GM12865 (cell line): ENCODE measurements at regions not wholly inside any gene's neighbourhood (a gene's known extent, or its start where the extent isn't known, plus 50 kb on each side); places are given as distances from the start of the nearest gene placed in this dataset.

Experiments
- DNase-seq: peaks from one replicate; pipeline ENCODE4 v3.0.0; 2010; ENCODE audit warnings: low read depth
- H3K4me3 ChIP-seq: 2 replicates; pipeline ENCODE4 v1.5.1; 2011; ENCODE audit warnings: mild to moderate bottlenecking, low read depth, low read length, control low read depth
- TF ChIP-seq, protein P1 (sequence below): IDR thresholded peaks from 2 replicates; pipeline ENCODE4 v1.5.1; 2011; ENCODE audit warnings: low read length, control low read depth, low read depth, inconsistent platforms; ENCODE audit not compliant: insufficient read depth; ENCODE audit errors: missing control alignments

DNA sequence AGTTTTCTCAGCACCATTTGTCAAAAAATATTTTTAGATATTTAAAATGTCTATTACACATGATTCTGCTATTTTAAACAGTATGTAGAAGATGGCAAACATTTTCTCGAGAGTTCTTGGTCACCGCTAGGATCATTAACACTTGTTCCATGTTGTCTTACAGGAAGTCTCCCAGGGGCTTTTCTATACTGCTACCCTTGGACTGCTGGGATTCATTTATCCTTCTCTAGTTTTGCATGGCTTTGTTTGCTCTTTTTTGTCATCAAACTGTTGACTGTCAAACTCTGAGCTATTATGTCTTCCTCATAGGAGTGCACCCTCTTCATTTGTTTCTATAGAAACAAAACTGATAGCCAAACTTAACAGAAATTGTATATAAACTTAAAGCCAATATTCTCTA lies 184.9 kb downstream of the CDCA7 start:
- H3K4me3 ChIP-seq, result no peak overlapping the region
- TF ChIP-seq, protein P1, sequence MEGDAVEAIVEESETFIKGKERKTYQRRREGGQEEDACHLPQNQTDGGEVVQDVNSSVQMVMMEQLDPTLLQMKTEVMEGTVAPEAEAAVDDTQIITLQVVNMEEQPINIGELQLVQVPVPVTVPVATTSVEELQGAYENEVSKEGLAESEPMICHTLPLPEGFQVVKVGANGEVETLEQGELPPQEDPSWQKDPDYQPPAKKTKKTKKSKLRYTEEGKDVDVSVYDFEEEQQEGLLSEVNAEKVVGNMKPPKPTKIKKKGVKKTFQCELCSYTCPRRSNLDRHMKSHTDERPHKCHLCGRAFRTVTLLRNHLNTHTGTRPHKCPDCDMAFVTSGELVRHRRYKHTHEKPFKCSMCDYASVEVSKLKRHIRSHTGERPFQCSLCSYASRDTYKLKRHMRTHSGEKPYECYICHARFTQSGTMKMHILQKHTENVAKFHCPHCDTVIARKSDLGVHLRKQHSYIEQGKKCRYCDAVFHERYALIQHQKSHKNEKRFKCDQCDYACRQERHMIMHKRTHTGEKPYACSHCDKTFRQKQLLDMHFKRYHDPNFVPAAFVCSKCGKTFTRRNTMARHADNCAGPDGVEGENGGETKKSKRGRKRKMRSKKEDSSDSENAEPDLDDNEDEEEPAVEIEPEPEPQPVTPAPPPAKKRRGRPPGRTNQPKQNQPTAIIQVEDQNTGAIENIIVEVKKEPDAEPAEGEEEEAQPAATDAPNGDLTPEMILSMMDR, result no peak
- DNase-seq, result no peak

DNA sequence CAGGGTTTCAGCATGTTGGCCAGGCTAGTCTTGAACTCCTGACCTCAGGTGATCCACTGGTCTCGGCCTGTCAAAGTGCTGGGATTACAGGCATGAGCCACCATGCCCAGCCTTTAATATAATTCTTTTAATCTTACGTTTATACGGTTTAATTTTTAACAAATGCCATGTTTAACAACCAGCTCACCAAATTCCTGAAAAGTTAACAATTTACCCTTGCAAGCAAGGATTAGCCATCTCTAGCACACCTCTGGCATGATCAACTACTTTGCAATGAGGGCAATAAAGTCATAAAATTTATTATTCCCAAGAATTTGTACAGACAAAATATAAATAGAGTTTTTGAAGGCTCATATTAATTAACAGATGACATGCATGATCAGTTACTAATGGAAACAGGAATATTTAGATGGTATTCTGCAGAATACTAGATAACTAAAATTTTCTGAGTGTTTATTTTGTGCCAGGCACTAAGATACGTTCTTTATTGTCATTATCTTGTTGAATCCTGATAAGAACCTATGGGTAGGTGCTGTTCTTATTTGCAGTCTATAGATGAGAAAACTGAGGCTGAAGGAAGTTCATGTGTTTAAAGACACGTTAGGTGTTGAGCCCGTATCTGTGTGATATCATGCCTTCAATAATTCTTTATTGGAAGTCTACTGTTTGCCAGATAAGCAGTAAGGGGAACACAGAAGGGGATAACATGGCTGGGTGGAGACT lies 190.1 kb downstream of the CDCA7 start:
- no peak for DNase-seq
- H3K4me3 ChIP-seq, result no peak overlapping the region
- TF ChIP-seq, protein P1, result no peak

DNA sequence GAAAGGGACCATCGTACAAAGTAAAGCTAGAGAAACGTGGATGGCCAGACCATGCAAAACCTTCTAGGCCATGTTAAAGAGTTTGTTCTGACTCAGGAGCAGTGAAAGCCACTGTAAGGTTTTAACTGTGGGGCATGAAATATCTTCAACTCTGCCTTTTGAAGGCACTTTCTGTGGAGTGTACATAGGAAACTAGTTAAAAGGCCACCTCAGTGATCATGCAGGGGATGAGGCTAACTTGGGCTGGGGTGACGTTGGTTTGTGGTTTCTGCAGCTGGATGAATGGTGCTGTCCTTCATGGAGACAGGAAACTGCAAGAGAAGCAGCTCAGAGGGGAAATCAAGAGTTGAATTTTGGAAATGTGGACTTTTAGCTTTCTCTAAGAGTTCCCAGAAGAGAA lies 190.7 kb downstream of the CDCA7 start:
- no peak overlapping the region for H3K4me3 ChIP-seq
- peak; percentile 5 for DNase-seq
- TF ChIP-seq, protein P1, result no peak

DNA sequence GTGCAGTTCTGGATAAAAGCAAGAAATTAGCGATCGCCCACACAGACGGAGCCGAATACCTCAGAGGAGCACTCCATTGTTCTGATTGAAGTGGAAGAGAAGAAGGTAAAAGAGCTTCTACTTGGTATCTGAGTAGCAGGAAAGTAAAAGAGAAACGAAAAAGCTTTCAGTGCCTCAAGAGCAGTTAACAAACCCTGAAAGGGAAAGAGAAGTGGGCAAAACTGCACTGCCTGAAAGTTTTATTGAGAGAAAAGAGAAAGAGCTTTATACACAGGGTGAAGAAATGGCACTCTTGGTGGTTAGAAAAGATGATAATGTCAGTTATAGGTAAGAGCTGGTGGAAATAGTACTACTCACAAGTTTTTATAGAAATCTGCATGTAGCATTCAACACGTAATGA lies 192.8 kb downstream of the CDCA7 start:
- no peak overlapping the region for H3K4me3 ChIP-seq
- TF ChIP-seq, protein P1, result no peak
- peak; percentile 8 for DNase-seq

DNA sequence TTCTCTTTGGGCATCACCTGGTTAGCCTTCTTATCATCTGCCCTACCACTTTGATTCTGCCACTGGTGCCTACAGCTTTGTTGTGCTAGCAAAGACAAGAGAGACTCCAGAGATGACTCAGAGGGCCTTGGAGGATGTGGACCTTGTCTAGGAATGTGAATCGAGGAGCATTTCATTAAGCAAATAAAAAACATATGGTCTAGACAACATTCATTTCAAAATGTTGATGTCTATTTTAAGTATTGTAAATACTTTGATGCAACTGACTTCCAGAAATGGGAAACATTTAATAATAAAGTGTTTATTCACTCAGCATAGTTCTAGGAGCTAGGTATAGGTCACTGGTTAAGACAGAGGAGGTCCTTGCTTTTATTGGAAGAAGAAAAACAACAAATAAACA lies 195.5 kb downstream of the CDCA7 start:
- no peak overlapping the region for H3K4me3 ChIP-seq
- DNase-seq, result no peak
- TF ChIP-seq, protein P1, result no peak

DNA sequence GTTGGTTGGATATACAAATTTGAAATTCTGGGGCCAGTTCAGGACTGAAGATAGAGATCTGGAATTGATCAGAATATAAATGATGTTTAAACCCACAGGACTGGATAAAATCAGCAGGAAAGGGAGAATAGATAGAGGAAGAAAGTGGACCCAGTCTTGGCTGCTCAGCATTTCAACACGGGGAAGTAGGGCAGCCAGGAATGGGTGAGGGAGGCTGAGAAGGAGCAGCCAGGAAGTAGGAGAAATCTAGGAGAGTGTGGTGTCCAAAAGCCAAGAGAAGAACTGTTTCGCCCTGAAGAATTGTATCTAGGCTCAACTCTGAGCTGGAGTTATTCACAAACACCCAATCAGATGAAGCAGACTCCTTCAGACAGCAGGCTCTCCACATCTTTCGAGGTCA lies 197.9 kb downstream of the CDCA7 start:
- no peak for DNase-seq
- TF ChIP-seq, protein P1, result no peak

DNA sequence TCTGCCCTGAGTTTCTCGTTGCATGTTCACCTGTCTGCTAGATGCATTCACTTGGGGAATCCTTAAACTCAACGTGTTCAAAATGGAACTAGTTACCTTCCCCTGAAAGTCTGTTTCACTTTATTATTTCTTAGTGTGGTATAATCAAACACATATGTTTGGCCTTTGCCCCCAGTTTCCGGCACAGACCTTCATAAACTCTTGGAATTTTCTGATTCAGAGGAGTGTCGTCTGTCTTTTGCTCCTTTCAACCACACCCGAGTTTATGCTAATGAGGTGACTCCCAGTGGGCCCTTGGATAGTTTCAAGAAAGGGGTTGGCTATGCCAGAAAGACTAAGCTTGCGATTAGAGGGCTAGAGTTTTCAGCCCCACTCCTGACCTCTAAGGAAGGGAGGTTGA lies 198.9 kb downstream of the CDCA7 start:
- no peak for DNase-seq
- TF ChIP-seq, protein P1, result no peak

More for the DNA sequence above, 197.9 kb downstream of the CDCA7 start:
- no peak overlapping the region for H3K4me3 ChIP-seq

More for the DNA sequence above, 198.9 kb downstream of the CDCA7 start:
- H3K4me3 ChIP-seq, result no peak overlapping the region
